ENCODE measurements at regions not wholly inside any gene's neighbourhood (a gene's known extent, or its start where the extent isn't known, plus 50 kb on each side); places are given as distances from the start of the nearest gene placed in this dataset.

DNA sequence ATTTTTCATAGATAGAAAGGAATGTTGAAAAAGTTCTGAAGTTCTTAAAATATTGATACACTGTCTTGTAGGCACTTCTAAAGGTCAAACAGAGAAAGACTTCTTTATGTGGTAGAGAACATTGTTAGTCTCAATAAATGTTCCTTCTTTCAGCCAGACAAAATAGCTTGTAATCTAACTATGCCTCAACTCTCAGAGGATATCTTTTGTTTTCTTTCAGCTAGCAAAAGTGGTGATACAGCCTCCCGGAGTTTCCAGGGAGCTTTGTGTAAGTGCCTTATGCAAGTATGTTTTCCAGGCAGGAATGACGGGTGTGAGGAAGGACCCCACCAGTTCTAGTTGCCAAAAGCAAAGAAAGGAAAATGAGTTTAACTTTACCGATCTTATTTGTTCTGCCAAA, 452.1 kb upstream of the ST6GAL2 start:
- no peak overlapping the region for H3K9ac ChIP-seq (ENCODE audit: low read depth, low read length)
- H3K4me3 ChIP-seq (ENCODE audit: low read depth, low read length): no peak overlapping the region
- no peaks in the 10 kb centered on the region for H3K27me3 ChIP-seq (ENCODE audit: control insufficient read depth, insufficient read depth, low read length)
- H3K36me3 ChIP-seq (ENCODE audit: control insufficient read depth, insufficient read depth, low read length): no peaks in the 10 kb centered on the region
- H3K4me1 ChIP-seq (ENCODE audit: control insufficient read depth, insufficient read depth, low read length): 0 out of 2 replicates have a peak, but pooled peaks cover 8% of the 10 kb centered on the region
- no peak overlapping the region for H3K27ac ChIP-seq (ENCODE audit: low read depth, low read length)
- H3K9me3 ChIP-seq (ENCODE audit: control insufficient read depth, insufficient read depth, low read length): no peaks in the 10 kb centered on the region

DNA sequence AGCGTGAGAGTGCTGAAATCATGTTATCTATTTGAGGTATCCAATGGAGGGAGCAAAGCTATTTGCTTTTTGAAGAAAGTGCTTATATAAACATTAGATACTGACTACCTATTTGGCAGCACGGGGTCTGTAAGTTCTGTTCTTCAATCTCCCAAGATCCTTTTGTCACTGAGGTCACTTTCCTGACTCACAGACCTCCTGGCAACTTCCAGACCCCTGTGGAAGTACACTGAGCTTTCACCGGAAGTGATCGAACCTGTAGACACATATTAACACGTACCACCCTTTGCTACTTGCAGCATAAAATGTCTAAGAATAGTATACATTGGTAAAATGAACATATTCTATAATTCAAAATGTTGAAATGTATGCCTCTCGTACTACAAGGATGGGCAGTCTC, 452.6 kb upstream of the ST6GAL2 start:
- Histone ChIP-seq H3K4me1 (ENCODE audit: control insufficient read depth, insufficient read depth, low read length) (0 out of 2 replicates have a peak, but pooled peaks cover 8% of the 10 kb centered on the region), H3K9me3 (ENCODE audit: control insufficient read depth, insufficient read depth, low read length) (no peaks in the 10 kb centered on the region), H3K27ac (ENCODE audit: low read depth, low read length) (no peak overlapping the region), H3K27me3 (ENCODE audit: control insufficient read depth, insufficient read depth, low read length) (no peaks in the 10 kb centered on the region), H3K4me3 (ENCODE audit: low read depth, low read length) (no peak overlapping the region), H3K9ac (ENCODE audit: low read depth, low read length) (no peak overlapping the region), H3K36me3 (ENCODE audit: control insufficient read depth, insufficient read depth, low read length) (no peaks in the 10 kb centered on the region)

DNA sequence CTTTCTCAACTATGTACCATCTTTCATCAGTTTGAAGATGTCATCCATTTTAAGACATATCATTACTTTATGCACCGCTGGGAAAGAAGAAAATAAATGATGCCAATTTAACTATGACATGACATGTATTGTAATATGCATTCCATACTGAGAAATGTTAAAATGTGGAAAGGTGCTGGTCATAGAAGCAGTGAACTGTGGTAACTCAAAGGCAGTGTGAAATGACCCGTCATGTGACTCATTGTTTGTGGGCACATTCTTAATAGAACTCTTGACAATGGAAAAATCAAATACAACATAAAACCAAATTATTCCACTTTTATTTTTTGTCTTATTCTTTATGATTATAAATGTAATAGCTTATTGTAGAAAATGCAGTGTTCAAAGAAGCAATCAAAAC, 455.0 kb upstream of the ST6GAL2 start:
- no peaks in the 10 kb centered on the region for H3K27me3 ChIP-seq (ENCODE audit: control insufficient read depth, insufficient read depth, low read length)
- no peaks in the 10 kb centered on the region for H3K9me3 ChIP-seq (ENCODE audit: control insufficient read depth, insufficient read depth, low read length)
- no peaks in the 10 kb centered on the region for H3K4me1 ChIP-seq (ENCODE audit: control insufficient read depth, insufficient read depth, low read length)
- no peak overlapping the region for H3K9ac ChIP-seq (ENCODE audit: low read depth, low read length)
- no peak overlapping the region for H3K27ac ChIP-seq (ENCODE audit: low read depth, low read length)
- H3K4me3 ChIP-seq (ENCODE audit: low read depth, low read length): no peak overlapping the region
- H3K36me3 ChIP-seq (ENCODE audit: control insufficient read depth, insufficient read depth, low read length): no peaks in the 10 kb centered on the region

DNA sequence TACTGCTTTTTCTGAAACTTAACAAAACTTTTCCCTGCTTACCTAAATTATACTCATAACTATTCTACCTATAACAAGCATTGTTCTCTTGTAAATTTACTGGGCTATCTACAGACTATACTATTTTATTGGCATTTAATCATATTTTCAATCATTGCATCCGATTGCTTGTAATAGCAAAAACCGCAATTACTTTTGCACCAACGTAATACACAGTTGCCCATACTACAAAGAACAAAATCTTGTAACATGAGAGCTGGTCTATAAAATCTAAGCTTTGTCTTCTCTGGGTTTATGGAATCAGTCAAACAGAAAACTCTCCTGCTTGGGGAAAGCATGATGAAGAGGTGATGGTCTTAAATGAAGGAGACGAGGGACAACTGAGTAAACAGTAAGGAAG, 463.4 kb upstream of the ST6GAL2 start:
- no peaks in the 10 kb centered on the region for H3K36me3 ChIP-seq (ENCODE audit: control insufficient read depth, insufficient read depth, low read length)

DNA sequence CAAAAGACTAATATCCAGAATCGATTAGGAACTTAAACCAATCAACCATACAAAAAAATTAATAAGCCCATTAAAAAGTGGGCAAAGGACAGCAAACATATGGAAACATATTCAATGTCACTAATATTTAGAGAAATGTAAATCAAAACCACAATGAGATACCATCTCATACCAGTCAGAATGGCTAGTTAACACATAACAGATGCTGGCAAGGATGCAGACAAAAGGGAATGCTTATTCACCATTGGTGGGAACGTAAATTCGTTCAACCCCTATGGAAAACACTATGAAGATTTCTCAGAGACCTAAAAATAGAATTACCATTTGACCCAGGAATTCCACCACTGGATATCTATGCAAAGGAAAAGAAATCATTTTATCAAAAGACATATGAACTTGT, 468.2 kb upstream of the ST6GAL2 start:
- Histone ChIP-seq H3K27ac (ENCODE audit: low read depth, low read length) (no peak overlapping the region), H3K4me3 (ENCODE audit: low read depth, low read length) (no peak overlapping the region), H3K9ac (ENCODE audit: low read depth, low read length) (no peak overlapping the region), H3K9me3 (ENCODE audit: control insufficient read depth, insufficient read depth, low read length) (no peaks in the 10 kb centered on the region), H3K27me3 (ENCODE audit: control insufficient read depth, insufficient read depth, low read length) (no peaks in the 10 kb centered on the region), H3K36me3 (ENCODE audit: control insufficient read depth, insufficient read depth, low read length) (no peaks in the 10 kb centered on the region), H3K4me1 (ENCODE audit: control insufficient read depth, insufficient read depth, low read length) (no peaks in the 10 kb centered on the region)

More for the DNA sequence above, 463.4 kb upstream of the ST6GAL2 start:
- H3K9me3 ChIP-seq (ENCODE audit: control insufficient read depth, insufficient read depth, low read length): no peaks in the 10 kb centered on the region
- no peaks in the 10 kb centered on the region for H3K27me3 ChIP-seq (ENCODE audit: control insufficient read depth, insufficient read depth, low read length)
- H3K27ac ChIP-seq (ENCODE audit: low read depth, low read length): no peak overlapping the region
- no peaks in the 10 kb centered on the region for H3K4me1 ChIP-seq (ENCODE audit: control insufficient read depth, insufficient read depth, low read length)
- H3K9ac ChIP-seq (ENCODE audit: low read depth, low read length): no peak overlapping the region
- H3K4me3 ChIP-seq (ENCODE audit: low read depth, low read length): no peak overlapping the region

DNA sequence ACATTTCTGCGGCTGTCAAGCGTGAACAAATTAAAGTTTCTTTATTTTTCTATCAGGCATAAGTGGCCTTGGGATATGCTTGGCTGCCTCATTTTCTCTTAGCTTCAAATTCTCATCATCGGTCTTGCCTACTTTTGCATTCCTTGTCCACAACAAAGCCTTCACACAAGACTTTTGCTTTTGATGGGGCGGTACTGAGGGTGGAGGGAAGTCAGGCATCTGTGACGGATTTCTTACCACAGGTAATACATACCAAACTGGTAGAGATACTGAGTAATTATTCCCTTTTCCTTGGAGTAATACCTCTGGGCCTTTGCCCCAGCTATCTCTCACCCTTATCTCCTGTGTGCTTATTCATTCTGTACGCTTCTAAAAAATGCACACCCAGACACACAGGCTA, 468.3 kb upstream of the RGPD4 start:
- Histone ChIP-seq H3K9ac (ENCODE audit: low read depth, low read length) (no peak overlapping the region), H3K27ac (ENCODE audit: low read depth, low read length) (no peak overlapping the region), H3K9me3 (ENCODE audit: control insufficient read depth, insufficient read depth, low read length) (no peaks in the 10 kb centered on the region), H3K4me1 (ENCODE audit: control insufficient read depth, insufficient read depth, low read length) (no peaks in the 10 kb centered on the region), H3K4me3 (ENCODE audit: low read depth, low read length) (no peak overlapping the region), H3K27me3 (ENCODE audit: control insufficient read depth, insufficient read depth, low read length) (no peaks in the 10 kb centered on the region), H3K36me3 (ENCODE audit: control insufficient read depth, insufficient read depth, low read length) (no peaks in the 10 kb centered on the region)

DNA sequence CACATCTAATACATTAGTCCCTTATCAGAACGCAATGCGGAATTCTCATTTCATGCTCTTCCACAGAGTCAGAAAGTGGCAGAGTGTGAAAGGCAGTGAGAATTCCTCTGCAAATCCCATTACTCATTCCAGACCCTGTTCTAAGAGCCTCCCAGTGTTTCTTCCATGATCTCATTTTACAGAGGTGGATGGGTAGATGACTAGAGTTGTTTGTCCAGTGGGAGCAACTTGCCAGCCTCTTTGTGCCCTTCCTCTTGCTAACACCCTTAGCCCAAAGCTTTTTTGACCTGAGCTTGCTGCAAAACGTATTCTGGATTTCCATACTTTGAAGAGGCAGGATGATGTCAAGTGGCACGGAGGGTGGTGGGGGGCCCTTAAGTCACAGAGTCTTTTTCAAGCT, 467.7 kb upstream of the RGPD4 start:
- Histone ChIP-seq H3K9me3 (ENCODE audit: control insufficient read depth, insufficient read depth, low read length) (no peaks in the 10 kb centered on the region), H3K27ac (ENCODE audit: low read depth, low read length) (no peak overlapping the region), H3K9ac (ENCODE audit: low read depth, low read length) (no peak overlapping the region), H3K4me1 (ENCODE audit: control insufficient read depth, insufficient read depth, low read length) (no peaks in the 10 kb centered on the region), H3K27me3 (ENCODE audit: control insufficient read depth, insufficient read depth, low read length) (no peaks in the 10 kb centered on the region), H3K4me3 (ENCODE audit: low read depth, low read length) (no peak overlapping the region), H3K36me3 (ENCODE audit: control insufficient read depth, insufficient read depth, low read length) (no peaks in the 10 kb centered on the region)

DNA sequence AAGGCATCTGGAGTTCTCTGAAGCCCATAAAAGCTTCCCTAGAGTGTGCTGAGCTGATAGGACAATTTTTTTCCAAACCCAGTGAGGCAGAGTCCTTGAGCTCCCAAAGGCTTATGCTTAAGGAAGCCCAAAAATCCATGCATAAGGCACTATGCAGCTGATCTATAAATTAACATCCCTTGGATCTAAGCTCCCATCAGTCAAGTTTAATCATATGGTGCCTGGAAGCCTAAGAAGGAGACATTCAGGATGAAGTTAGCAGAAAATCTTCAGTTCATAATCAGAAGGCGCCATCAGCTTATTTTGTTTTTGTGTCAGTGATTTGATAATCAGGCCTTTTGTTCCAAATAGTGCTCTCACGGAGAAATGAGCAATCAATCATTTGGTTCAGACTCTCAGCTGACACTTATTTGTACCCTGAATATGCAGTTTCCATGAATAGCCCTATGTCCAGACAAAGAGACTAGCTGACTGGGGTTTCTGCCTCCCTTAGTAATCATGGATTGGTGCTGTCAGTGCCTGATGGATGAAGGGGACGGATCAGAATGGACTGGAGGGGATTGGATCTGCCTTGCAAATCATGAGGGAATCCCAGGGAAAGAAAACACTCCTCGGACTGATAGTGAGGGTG, 464.8 kb upstream of the RGPD4 start:
- no peaks in the 10 kb centered on the region; the same call in 1 of the 2 replicates for H3K9me3 ChIP-seq (ENCODE audit: control insufficient read depth, insufficient read depth, low read length)
- H3K27me3 ChIP-seq (ENCODE audit: control insufficient read depth, insufficient read depth, low read length): no peaks in the 10 kb centered on the region
- no peaks in the 10 kb centered on the region for H3K4me1 ChIP-seq (ENCODE audit: control insufficient read depth, insufficient read depth, low read length)
- no peaks in the 10 kb centered on the region for H3K36me3 ChIP-seq (ENCODE audit: control insufficient read depth, insufficient read depth, low read length)
- no peak overlapping the region for H3K27ac ChIP-seq (ENCODE audit: low read depth, low read length)
- H3K9ac ChIP-seq (ENCODE audit: low read depth, low read length): no peak overlapping the region
- no peak overlapping the region for H3K4me3 ChIP-seq (ENCODE audit: low read depth, low read length)

DNA sequence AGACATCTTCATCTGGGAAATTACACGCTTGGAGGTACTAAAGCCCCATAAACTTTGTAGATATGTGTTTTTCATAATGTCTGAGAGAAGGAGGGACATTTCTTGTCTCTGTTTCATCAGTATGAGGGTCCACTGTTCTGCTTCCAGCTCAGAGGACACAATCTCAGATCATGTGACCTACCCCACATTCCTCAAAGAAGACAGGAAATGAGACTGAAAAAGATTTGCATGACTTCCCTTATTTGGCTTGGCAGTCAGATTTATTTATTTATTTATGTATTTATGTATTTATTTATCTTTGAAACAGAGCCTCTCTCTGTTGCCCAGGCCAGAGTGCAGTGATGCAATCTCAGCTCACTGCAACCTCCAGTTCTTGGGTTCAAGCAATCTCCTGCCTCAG, 463.7 kb upstream of the RGPD4 start:
- no peaks in the 10 kb centered on the region; the same call in 1 of the 2 replicates for H3K9me3 ChIP-seq (ENCODE audit: control insufficient read depth, insufficient read depth, low read length)
- H3K4me1 ChIP-seq (ENCODE audit: control insufficient read depth, insufficient read depth, low read length): no peaks in the 10 kb centered on the region
- H3K9ac ChIP-seq (ENCODE audit: low read depth, low read length): no peak overlapping the region
- no peak overlapping the region for H3K4me3 ChIP-seq (ENCODE audit: low read depth, low read length)
- H3K27me3 ChIP-seq (ENCODE audit: control insufficient read depth, insufficient read depth, low read length): no peaks in the 10 kb centered on the region
- no peak overlapping the region for H3K27ac ChIP-seq (ENCODE audit: low read depth, low read length)
- H3K36me3 ChIP-seq (ENCODE audit: control insufficient read depth, insufficient read depth, low read length): no peaks in the 10 kb centered on the region

DNA sequence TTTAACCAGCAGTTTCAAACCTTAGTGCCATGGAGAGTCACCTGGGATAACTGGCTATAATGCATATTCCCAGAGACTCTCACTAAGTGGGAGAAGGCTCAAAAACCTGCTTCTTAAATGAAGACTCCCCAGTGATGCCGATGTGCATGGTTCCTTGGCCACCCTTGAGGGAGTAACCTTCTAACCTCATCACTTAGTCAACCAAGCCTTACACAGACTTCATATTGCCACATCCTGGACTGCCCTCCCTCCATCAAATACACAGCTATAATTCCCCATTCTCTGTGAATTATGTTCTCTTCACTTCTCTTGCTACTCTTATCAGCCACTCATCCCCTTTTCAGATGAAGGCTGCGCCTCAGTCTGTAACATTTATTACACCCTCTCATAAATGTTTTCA, 462.9 kb upstream of the RGPD4 start:
- no peak overlapping the region for H3K4me3 ChIP-seq (ENCODE audit: low read depth, low read length)
- H3K9ac ChIP-seq (ENCODE audit: low read depth, low read length): no peak overlapping the region
- no peaks in the 10 kb centered on the region for H3K36me3 ChIP-seq (ENCODE audit: control insufficient read depth, insufficient read depth, low read length)
- H3K4me1 ChIP-seq (ENCODE audit: control insufficient read depth, insufficient read depth, low read length): no peaks in the 10 kb centered on the region
- no peak overlapping the region for H3K27ac ChIP-seq (ENCODE audit: low read depth, low read length)
- H3K27me3 ChIP-seq (ENCODE audit: control insufficient read depth, insufficient read depth, low read length): no peaks in the 10 kb centered on the region
- no peaks in the 10 kb centered on the region; the same call in 1 of the 2 replicates for H3K9me3 ChIP-seq (ENCODE audit: control insufficient read depth, insufficient read depth, low read length)

DNA sequence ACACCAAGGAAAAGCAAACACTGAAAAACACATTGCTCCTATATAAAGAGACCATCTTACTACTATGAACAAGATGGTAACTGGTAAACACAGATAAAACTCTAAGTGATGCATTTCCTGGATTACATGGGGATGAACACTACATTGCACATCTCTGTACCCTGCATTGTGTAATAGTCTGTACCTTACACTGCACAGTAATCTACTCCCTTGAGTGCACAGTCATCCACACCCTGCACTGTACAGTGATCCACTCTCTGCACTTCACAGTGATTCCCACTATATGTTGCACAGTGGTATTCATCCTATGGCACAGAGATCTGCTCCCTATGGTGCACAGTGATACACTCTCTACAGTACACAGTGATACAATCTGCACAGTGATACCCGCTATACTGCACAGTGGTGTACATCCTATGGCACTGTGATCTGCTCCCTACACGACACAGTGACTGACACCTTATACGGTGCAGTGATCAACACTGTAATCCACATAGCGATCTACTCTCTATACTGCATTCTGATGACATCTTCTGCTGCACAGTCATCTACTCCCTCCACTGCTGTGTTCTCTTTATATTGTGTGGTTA, 462.2 kb upstream of the RGPD4 start:
- no peak overlapping the region for H3K27ac ChIP-seq (ENCODE audit: low read depth, low read length)
- no peak overlapping the region for H3K9ac ChIP-seq (ENCODE audit: low read depth, low read length)
- H3K9me3 ChIP-seq (ENCODE audit: control insufficient read depth, insufficient read depth, low read length): no peaks in the 10 kb centered on the region; the same call in 1 of the 2 replicates
- H3K36me3 ChIP-seq (ENCODE audit: control insufficient read depth, insufficient read depth, low read length): no peaks in the 10 kb centered on the region
- no peaks in the 10 kb centered on the region for H3K4me1 ChIP-seq (ENCODE audit: control insufficient read depth, insufficient read depth, low read length)
- no peak overlapping the region for H3K4me3 ChIP-seq (ENCODE audit: low read depth, low read length)
- H3K27me3 ChIP-seq (ENCODE audit: control insufficient read depth, insufficient read depth, low read length): no peaks in the 10 kb centered on the region

All from HUES48 (cell line).